ENCODE measurements at regions not wholly inside any gene's neighbourhood (a gene's known extent, or its start where the extent isn't known, plus 50 kb on each side); places are given as distances from the start of the nearest gene placed in this dataset.
A peak's percentile ranks its signal among the peaks of the same experiment; 100 is the strongest.

DNA sequence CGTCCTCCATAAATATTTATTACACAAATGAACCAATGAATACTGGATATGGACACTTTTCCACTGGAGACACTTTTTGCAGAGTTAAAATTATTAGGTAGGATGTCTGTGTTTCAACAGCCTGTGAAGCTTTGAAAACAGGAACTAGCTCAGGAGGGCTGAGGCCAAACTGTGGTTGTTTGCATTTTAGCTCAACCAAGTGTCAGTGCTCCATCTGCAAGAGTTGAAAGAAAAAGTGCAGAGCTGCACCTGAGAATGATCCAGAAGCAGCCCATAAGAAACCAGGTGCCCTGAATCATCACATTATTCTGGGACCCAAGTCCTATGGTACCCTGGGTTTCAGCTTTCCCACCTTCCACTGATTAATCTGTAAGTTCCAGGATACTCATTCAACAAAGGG lies 180.4 kb downstream of the TRIB2 start:
- TF ChIP-seq, protein P1, sequence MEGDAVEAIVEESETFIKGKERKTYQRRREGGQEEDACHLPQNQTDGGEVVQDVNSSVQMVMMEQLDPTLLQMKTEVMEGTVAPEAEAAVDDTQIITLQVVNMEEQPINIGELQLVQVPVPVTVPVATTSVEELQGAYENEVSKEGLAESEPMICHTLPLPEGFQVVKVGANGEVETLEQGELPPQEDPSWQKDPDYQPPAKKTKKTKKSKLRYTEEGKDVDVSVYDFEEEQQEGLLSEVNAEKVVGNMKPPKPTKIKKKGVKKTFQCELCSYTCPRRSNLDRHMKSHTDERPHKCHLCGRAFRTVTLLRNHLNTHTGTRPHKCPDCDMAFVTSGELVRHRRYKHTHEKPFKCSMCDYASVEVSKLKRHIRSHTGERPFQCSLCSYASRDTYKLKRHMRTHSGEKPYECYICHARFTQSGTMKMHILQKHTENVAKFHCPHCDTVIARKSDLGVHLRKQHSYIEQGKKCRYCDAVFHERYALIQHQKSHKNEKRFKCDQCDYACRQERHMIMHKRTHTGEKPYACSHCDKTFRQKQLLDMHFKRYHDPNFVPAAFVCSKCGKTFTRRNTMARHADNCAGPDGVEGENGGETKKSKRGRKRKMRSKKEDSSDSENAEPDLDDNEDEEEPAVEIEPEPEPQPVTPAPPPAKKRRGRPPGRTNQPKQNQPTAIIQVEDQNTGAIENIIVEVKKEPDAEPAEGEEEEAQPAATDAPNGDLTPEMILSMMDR (IDR thresholded peaks at IDR 0.05) = no peak
- TF ChIP-seq POLR2A (IDR thresholded peaks at IDR 0.05) = no peak
- 57 to 78% methylated on average over 1 of the region's 1 CpG for WGBS, 2 donors
- H3K9me3 ChIP-seq = no peaks in the 10 kb centered on the region
- H3K27ac ChIP-seq = peak overlapping the region in 1 of 2 donors; percentile 34
- intact Hi-C loops (cut with DNase I; ENCODE audit: low total_unique reads) = no loop called here
- no peak for DNase-seq
- no peaks in the 10 kb centered on the region for H3K27me3 ChIP-seq
- no peaks in the 10 kb centered on the region for H3K36me3 ChIP-seq (ENCODE audit: low read depth, missing control alignments)
- H3K4me1 ChIP-seq = peaks cover 10% of the 10 kb centered on the region
- H3K4me3 ChIP-seq = no peak overlapping the region

DNA sequence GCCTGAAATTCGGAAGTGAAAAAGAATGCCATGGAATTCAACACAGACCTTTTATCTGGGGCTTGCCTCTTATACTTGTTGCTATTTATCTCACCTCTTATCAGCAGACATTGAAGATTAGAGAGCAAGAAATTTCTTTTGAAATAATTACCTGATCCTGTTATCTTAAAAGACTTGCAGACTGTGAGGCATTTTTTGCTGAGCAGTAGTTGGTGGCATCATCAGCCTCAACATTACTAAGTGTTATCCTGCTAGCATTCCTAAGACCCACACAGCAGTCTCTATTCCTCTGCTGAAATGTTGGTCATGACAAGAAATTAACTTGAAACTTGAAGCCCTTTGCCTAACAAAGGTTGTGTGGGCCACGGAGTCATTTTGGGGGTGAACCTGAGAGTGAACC lies 186.5 kb downstream of the TRIB2 start:
- no peak for DNase-seq
- intact Hi-C loops (cut with DNase I; ENCODE audit: low total_unique reads) = no loop called here
- TF ChIP-seq, protein P1 (IDR thresholded peaks at IDR 0.05) = no peak
- TF ChIP-seq POLR2A (IDR thresholded peaks at IDR 0.05) = no peak
- Histone ChIP-seq H3K27ac (no peak overlapping the region), H3K4me1 (no peaks in the 10 kb centered on the region), H3K4me3 (no peak overlapping the region), H3K36me3 (ENCODE audit: low read depth, missing control alignments) (no peaks in the 10 kb centered on the region), H3K27me3 (no peaks in the 10 kb centered on the region), H3K9me3 (no peaks in the 10 kb centered on the region)
- 80 to 84% methylated on average over 2 of the region's 2 CpGs for WGBS, 2 donors

DNA sequence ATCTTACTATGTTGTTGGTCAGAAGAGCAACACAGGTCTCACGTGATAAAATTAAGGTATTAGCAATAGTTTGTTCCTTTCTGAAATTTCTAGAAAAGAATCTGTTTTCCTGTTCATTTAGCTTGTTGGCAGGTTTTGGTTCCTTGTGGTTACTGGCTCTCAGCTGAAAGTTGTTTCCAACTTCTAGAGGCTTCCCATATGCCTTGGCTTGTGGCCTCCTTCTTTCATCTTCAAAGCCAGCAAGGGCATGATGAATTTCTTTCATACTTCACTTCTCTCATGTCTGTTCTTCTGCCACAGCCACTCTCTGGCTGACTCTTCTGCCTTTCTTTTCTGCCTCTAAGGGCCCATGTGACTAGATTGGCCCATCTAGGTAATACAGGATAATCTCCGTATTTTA lies 193.7 kb downstream of the TRIB2 start:
- H3K27ac ChIP-seq = no peak overlapping the region
- 84 to 95% methylated on average over 2 of the region's 2 CpGs for whole genome bisulfite sequencing, 2 donors
- intact Hi-C loops (cut with DNase I; ENCODE audit: low total_unique reads) = no loop called here
- no peaks in the 10 kb centered on the region for H3K4me1 ChIP-seq
- no peaks in the 10 kb centered on the region for H3K27me3 ChIP-seq
- H3K36me3 ChIP-seq (ENCODE audit: low read depth, missing control alignments) = no peaks in the 10 kb centered on the region
- no peak overlapping the region for H3K4me3 ChIP-seq
- no peaks in the 10 kb centered on the region for H3K9me3 ChIP-seq
- DNase-seq = no peak
- TF ChIP-seq POLR2A (IDR thresholded peaks at IDR 0.05) = no peak
- TF ChIP-seq, protein P1 (IDR thresholded peaks at IDR 0.05) = no peak

DNA sequence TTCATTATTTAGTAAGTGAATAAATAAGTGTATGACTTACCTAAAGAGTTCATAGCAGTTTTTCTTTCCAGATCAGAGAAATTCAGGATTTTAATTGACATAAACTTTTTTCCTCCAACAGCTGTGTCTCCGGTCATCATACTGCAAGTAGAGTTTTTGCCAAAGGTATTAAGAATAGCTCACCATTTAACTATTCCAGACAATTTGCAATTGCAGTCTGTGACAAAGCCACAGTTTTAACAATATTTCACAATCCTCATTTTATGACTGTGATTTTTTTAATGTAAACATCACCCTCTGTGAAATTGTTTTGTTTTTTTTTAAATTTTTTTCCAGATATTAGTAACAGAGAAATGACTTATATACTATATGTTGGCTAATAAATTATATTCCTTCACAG lies 199.1 kb downstream of the TRIB2 start:
- intact Hi-C loops (cut with DNase I; ENCODE audit: low total_unique reads) = no loop called here
- no peak for TF ChIP-seq POLR2A (IDR thresholded peaks at IDR 0.05)
- TF ChIP-seq, protein P1 (IDR thresholded peaks at IDR 0.05) = no peak
- WGBS, 2 donors = 86 to 93% methylated on average over 1 of the region's 1 CpG

DNA sequence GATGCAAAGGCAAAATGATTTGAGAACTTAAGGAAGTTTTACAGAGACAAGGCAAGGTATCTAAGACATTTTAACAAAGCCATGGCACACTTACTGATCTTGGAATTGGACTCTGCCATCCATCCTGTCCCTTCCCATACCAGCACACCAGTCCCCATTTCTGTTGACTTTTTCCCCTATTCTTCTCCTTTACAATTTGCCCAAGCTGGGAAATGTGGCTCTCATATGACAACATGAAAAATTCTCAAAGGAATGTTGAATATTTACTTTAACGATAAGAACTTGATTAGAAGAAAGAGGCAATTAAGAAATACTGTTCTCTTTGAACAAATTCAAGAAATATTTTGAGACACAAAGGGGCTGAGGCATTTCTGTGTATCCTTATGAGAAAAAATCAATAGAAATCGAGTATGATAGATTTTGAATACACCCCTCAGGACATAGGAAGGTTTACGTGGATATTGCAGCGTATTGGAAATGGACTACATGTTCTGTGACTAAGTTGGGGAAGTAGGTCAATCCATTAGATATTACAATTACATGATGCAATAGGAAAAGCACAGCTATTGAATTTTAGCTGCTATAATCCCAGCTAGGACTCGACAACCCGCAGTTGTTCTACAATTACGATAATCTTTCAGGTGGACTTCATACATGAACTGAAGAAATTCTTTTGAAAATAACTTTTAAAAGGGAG lies 201.6 kb downstream of the TRIB2 start:
- 31 to 37% methylated on average over 7 of the region's 7 CpGs for WGBS, 2 donors
- intact Hi-C loops (cut with DNase I; ENCODE audit: low total_unique reads) = no loop called here
- Histone ChIP-seq H3K27ac (peak overlapping the region; percentile 72 to 74), H3K27me3 (no peaks in the 10 kb centered on the region), H3K36me3 (ENCODE audit: low read depth, missing control alignments) (no peaks in the 10 kb centered on the region), H3K9me3 (no peaks in the 10 kb centered on the region), H3K4me1 (peaks cover 20% of the 10 kb centered on the region), H3K4me3 (no peak overlapping the region)
- DNase-seq = no peak
- TF ChIP-seq, protein P1 (IDR thresholded peaks at IDR 0.05) = no peak
- TF ChIP-seq POLR2A (IDR thresholded peaks at IDR 0.05) = no peak

More for the DNA sequence above, 199.1 kb downstream of the TRIB2 start:
- H3K9me3 ChIP-seq = no peaks in the 10 kb centered on the region
- no peak overlapping the region for H3K4me3 ChIP-seq
- H3K36me3 ChIP-seq (ENCODE audit: low read depth, missing control alignments) = no peaks in the 10 kb centered on the region
- H3K27ac ChIP-seq = no peak overlapping the region
- H3K27me3 ChIP-seq = no peaks in the 10 kb centered on the region
- DNase-seq = no peak
- H3K4me1 ChIP-seq = peaks cover 20% of the 10 kb centered on the region

Measured in testis (tissue), 2 donors.